Skin epidermis (tissue), 12 donors: ENCODE measurements at regions not wholly inside any gene's neighbourhood (a gene's known extent, or its start where the extent isn't known, plus 50 kb on each side); places are given as distances from the start of the nearest gene placed in this dataset.
"Not testable (repeated sequence)": the region's sequence is repeated elsewhere in the genome, so short reads cannot be mapped to it uniquely, and the experiment has no call there.

Experiments
- H3K27ac ChIP-seq, 21 experiments: fragments of 200-600 bp; sonication (generic) in 11 of 21; one replicate each; pipeline ENCODE4 v1.5.0; 2020; ENCODE audit warnings: mild to moderate bottlenecking in 3 of 21, inconsistent platforms in 2 of 21, moderate library complexity in 2 of 21
- H3K4me3 ChIP-seq, 7 experiments: fragments of 200-600 bp; sonication (generic) in 2 of 7; one replicate each; pipeline ENCODE4 v1.5.0; 2020; ENCODE audit warnings: inconsistent platforms in 2 of 7, mild to moderate bottlenecking in 2 of 7, moderate library complexity in 1 of 7

- H3K4me3 ChIP-seq, result no peak overlapping the region
- no peak overlapping the region for H3K27ac ChIP-seq
Measured at GRCh38 chr2:194697439-194697838, 959.6 kb upstream of the SLC39A10 start.

GRCh38 chr2:194696690-194697089, 960.3 kb upstream of the SLC39A10 start:
- no peak overlapping the region for H3K4me3 ChIP-seq
- no peak overlapping the region for H3K27ac ChIP-seq

GRCh38 chr2:194686569-194686968, 970.5 kb upstream of the SLC39A10 start:
- Histone ChIP-seq H3K27ac (no peak overlapping the region), H3K4me3 (no peak overlapping the region)

GRCh38 chr2:194674043-194674442, 983.0 kb upstream of the SLC39A10 start:
- Histone ChIP-seq H3K27ac (no peak overlapping the region), H3K4me3 (no peak overlapping the region)

- no peak overlapping the region for H3K4me3 ChIP-seq
Measured at GRCh38 chr2:194672994-194673393, 984.0 kb upstream of the SLC39A10 start.

GRCh38 chr2:194661431-194661830, 995.6 kb upstream of the SLC39A10 start:
- no peak overlapping the region for H3K27ac ChIP-seq
- H3K4me3 ChIP-seq, result no peak overlapping the region

More at GRCh38 chr2:194672994-194673393, 984.0 kb upstream of the SLC39A10 start:
- H3K27ac ChIP-seq, result no peak overlapping the region

GRCh38 chr2:194639057-194639456, 1018.0 kb upstream of the SLC39A10 start:
- not testable (repeated sequence) for H3K27ac ChIP-seq, H3K4me3 ChIP-seq

- Histone ChIP-seq H3K4me3 (no peak overlapping the region), H3K27ac (no peak overlapping the region)
Measured at GRCh38 chr2:194621945-194622344, 1035.1 kb upstream of the SLC39A10 start.

GRCh38 chr2:194619366-194619765, 1037.7 kb upstream of the SLC39A10 start:
- Histone ChIP-seq H3K4me3 (no peak overlapping the region), H3K27ac (no peak overlapping the region)

- H3K4me3 ChIP-seq, result no peak overlapping the region
- H3K27ac ChIP-seq, result no peak overlapping the region
Measured at GRCh38 chr2:194618432-194618831, 1038.6 kb upstream of the SLC39A10 start.

- Histone ChIP-seq H3K27ac (no peak overlapping the region), H3K4me3 (no peak overlapping the region)
Measured at GRCh38 chr2:194616334-194616733, 1040.7 kb upstream of the SLC39A10 start.

GRCh38 chr2:194610297-194610696, 1046.7 kb upstream of the SLC39A10 start:
- Histone ChIP-seq H3K4me3 (no peak overlapping the region), H3K27ac (no peak overlapping the region)

- no peak overlapping the region for H3K4me3 ChIP-seq
- no peak overlapping the region for H3K27ac ChIP-seq
Measured at GRCh38 chr2:194603429-194603828, 1053.6 kb upstream of the SLC39A10 start.

GRCh38 chr2:194602750-194603149, 1054.3 kb upstream of the SLC39A10 start:
- no peak overlapping the region for H3K4me3 ChIP-seq
- no peak overlapping the region for H3K27ac ChIP-seq

GRCh38 chr2:194591192-194591591, 1065.8 kb upstream of the SLC39A10 start:
- Histone ChIP-seq H3K27ac (no peak overlapping the region), H3K4me3 (no peak overlapping the region)

- Histone ChIP-seq H3K27ac (no peak overlapping the region), H3K4me3 (no peak overlapping the region)
Measured at GRCh38 chr2:194587739-194588270, 1069.2 kb upstream of the SLC39A10 start.

GRCh38 chr2:194567661-194568017, 1089.4 kb upstream of the SLC39A10 start:
- Histone ChIP-seq H3K27ac (no peak overlapping the region), H3K4me3 (no peak overlapping the region)

GRCh38 chr2:194566907-194567660, 1089.9 kb upstream of the SLC39A10 start:
- no peak overlapping the region for H3K4me3 ChIP-seq
- no peak overlapping the region for H3K27ac ChIP-seq

- no peak overlapping the region for H3K4me3 ChIP-seq
- no peak overlapping the region for H3K27ac ChIP-seq
Measured at GRCh38 chr2:194564422-194564821, 1092.6 kb upstream of the SLC39A10 start.

GRCh38 chr2:194562329-194562728, 1094.7 kb upstream of the SLC39A10 start:
- Histone ChIP-seq H3K27ac (no peak overlapping the region), H3K4me3 (no peak overlapping the region)

- no peak overlapping the region for H3K27ac ChIP-seq
- no peak overlapping the region for H3K4me3 ChIP-seq
Measured at GRCh38 chr2:194559964-194560363, 1097.1 kb upstream of the SLC39A10 start.

GRCh38 chr2:194559523-194559922, 1097.5 kb upstream of the SLC39A10 start:
- Histone ChIP-seq H3K27ac (no peak overlapping the region), H3K4me3 (no peak overlapping the region)
